ENCODE measurements at regions not wholly inside any gene's neighbourhood (a gene's known extent, or its start where the extent isn't known, plus 50 kb on each side); places are given as distances from the start of the nearest gene placed in this dataset.
A peak's percentile ranks its signal among the peaks of the same experiment; 100 is the strongest.

GRCh38 chr6:21381331-21381963 is 212.1 kb upstream of the SOX4 start:
- no peak for DNase-seq (ENCODE audit: low read depth)

- no peak for DNase-seq (ENCODE audit: low read depth)
These were observed 210.6 kb upstream of the SOX4 start for GRCh38 chr6:21382821-21383449.

GRCh38 chr6:21383450-21384085 is 210.0 kb upstream of the SOX4 start:
- no peak for DNase-seq (ENCODE audit: low read depth)

GRCh38 chr6:21384216-21384615 is 209.3 kb upstream of the SOX4 start:
- no peak for DNase-seq (ENCODE audit: low read depth)

- DNase-seq (ENCODE audit: low read depth), result no peak
These were observed 206.8 kb upstream of the SOX4 start for GRCh38 chr6:21386744-21387143.

- no peak for DNase-seq (ENCODE audit: low read depth)
These were observed 202.9 kb upstream of the SOX4 start for GRCh38 chr6:21390532-21391213.

- no peak for DNase-seq (ENCODE audit: low read depth)
These were observed 201.4 kb upstream of the SOX4 start for GRCh38 chr6:21392177-21392576.

GRCh38 chr6:21393441-21394165 is 199.9 kb upstream of the SOX4 start:
- no peak for DNase-seq (ENCODE audit: low read depth)

GRCh38 chr6:21395121-21395520 is 198.4 kb upstream of the SOX4 start:
- DNase-seq (ENCODE audit: low read depth), result no peak

GRCh38 chr6:21396313-21396712 is 197.2 kb upstream of the SOX4 start:
- peak; percentile 43 for DNase-seq (ENCODE audit: low read depth)

GRCh38 chr6:21398741-21399325 is 194.7 kb upstream of the SOX4 start:
- DNase-seq (ENCODE audit: low read depth), result no peak

GRCh38 chr6:21402368-21402767 is 191.2 kb upstream of the SOX4 start:
- DNase-seq (ENCODE audit: low read depth), result peak; percentile 58

GRCh38 chr6:21404577-21404976 is 189.0 kb upstream of the SOX4 start:
- DNase-seq (ENCODE audit: low read depth), result no peak

GRCh38 chr6:21406316-21406715 is 187.2 kb upstream of the SOX4 start:
- no peak for DNase-seq (ENCODE audit: low read depth)

GRCh38 chr6:21409231-21409630 is 184.3 kb upstream of the SOX4 start:
- DNase-seq (ENCODE audit: low read depth), result no peak

- DNase-seq (ENCODE audit: low read depth), result no peak
These were observed 180.1 kb upstream of the SOX4 start for GRCh38 chr6:21413428-21413827.

GRCh38 chr6:21414065-21414464 is 179.5 kb upstream of the SOX4 start:
- no peak for DNase-seq (ENCODE audit: low read depth)

GRCh38 chr6:21420146-21420878 is 173.2 kb upstream of the SOX4 start:
- DNase-seq (ENCODE audit: low read depth), result no peak

- DNase-seq (ENCODE audit: low read depth), result no peak
These were observed 172.6 kb upstream of the SOX4 start for GRCh38 chr6:21420926-21421325.

GRCh38 chr6:21423106-21423854 is 170.3 kb upstream of the SOX4 start:
- DNase-seq (ENCODE audit: low read depth), result no peak
